Fibroblast of gingiva (primary cell): ENCODE measurements at regions not wholly inside any gene's neighbourhood (a gene's known extent, or its start where the extent isn't known, plus 50 kb on each side); places are given as distances from the start of the nearest gene placed in this dataset.

Source experiments
- DNase-seq: peaks from one replicate; pipeline ENCODE4 v3.0.0-alpha.2; 2011; ENCODE audit warnings: low read depth

- no peak for DNase-seq
These were observed 68.4 kb upstream of the DLK1 start for GRCh38 chr14:100658181-100658886.

DNA sequence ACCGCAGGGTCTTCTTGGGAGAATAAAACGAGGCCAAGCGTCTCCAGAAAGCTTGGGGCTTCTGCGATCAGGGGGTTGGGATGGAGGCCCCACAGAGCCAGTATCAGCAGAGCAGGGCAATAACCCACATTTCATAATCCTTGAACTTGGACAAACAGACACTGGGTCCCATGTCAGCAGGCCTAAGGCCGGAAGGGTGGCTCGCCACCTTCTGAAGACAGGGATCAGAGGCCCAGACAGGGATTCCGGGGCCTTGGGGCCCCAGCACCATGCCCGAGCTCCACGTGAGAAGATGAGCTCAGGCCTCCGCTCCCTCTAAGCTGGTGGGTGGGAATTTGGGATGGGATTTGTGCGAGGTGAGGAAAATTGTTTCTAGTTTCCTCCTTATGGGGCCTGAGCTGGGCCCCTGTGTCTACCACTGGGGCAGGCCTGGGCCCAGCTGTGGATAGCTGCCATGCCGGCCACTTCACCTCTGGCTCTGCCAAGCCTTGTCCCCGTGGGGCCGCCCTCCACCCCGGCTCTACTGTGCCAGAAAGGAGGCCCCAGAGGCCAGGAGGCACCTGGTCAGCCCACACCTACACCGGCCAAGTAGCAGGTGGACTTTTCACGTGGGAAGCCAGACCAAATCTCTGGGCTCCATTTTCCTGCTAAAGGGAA, 67.2 kb upstream of the DLK1 start:
- DNase-seq = no peak

DNA sequence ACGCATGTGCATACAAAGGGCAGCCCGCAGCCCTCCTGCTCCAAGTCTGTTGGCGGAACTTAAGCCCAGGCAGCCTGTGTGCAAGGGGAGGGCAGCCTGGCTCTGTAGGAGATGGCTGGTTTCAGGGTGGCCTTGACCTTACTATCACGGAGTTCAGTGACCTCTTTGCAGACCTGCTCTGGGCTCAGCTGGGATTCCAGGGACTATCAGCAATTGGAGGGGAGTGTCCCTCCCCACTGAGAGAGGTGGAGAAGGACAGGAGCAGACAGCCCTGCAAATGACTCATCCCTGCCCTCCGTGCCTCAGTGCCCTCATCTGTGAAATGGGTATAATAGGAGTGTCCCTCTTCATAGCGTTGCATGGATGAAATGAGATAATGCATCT, 66.2 kb upstream of the DLK1 start:
- DNase-seq = no peak

DNA sequence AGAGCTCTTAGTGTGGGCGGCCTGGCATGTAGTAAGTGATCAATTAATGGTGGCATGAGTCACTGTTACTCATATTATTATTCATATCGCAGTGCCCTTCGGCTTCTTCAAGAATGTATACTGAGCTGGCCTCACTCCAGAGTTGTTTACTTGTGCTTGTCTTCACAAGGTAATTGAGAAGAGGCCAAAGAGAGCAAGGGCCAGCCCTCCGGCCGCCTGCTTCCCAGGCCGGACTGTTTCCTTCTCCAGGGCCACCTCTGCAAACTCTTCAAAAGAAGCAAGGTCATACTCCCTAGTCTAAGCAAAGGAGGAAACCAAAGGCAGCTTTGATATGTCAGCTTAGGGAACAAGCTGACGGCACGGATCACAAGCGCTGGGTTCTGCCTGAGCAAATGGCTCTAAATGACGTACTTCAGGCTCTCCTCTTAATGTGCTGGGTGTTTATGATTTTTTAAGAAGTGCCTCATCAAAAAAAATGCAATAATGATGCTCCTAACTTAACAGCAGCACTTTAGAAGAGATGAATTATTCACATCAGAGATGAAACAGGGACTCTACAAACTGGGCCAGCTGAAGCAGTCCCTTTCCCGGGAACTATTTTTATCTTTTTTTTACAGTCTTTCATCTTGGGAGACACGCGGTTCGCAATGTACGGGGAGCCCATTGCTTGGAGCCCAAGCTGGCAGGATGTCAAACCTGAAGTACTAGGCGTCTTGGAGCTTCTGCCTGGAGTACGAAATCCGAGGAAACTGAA, 65.6 kb upstream of the DLK1 start:
- DNase-seq = no peak

DNA sequence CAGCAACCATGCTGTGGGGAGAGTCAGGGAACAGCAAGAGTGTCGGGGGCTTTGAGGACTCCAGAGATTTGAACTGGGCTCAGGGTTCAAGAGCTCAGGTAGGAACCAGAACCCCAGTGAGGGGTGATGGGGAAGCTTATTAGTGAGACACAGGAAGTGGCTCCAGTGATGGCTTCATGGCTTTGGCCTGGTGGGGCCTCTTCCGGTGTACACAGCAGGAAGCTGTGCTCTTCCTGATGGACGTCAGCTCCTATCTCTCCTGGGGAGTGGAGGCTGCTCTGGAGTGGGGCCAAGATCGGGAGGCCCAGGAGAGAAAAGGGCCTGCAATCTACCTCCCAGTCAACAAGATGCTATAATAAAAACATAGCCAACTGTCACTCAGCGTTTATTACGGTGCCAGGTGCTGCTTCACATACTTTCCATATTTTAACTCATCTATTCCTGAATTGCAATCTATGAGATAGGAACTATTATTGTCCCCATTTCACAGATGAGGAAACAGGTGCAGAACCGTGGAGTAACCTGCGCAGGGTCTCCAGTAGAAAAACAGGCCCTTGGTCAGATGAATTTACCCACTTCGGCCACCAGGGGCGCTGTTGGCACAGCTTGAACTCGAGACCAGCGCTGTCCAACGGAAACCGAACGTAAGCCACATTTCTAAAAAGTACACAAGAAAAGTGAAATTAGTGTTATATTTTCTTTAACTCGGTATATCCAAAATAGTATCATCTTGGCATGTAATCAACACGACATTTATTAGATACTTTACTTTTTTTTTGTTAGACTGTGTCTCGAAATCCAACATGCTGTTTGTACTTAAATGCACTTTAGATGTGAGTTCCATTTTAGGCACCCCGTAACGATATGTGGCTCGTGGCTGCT, 63.6 kb upstream of the DLK1 start:
- DNase-seq = peak; percentile 36

GRCh38 chr14:100663761-100664052, 63.0 kb upstream of the DLK1 start:
- DNase-seq = no peak

DNA sequence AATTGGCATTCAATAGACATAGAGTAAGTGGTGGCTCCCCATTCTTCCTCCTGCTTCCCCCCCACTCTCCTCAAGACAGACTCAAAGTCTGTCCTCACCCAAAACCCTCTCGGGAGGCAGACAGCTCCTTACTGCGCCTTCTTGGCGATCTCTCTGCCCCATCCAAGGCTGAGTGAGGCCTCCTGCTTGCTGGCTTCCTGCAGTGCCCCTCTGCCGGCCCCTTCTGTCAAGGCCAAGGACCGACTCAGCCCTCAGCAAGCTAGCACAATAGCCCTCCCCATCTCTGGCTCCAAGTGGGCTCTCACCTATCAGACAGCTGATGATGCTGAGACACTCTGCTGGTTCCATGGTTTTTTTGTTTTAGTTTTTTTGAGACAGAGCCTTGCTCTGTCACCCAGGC, 62.5 kb upstream of the DLK1 start:
- DNase-seq = no peak

DNA sequence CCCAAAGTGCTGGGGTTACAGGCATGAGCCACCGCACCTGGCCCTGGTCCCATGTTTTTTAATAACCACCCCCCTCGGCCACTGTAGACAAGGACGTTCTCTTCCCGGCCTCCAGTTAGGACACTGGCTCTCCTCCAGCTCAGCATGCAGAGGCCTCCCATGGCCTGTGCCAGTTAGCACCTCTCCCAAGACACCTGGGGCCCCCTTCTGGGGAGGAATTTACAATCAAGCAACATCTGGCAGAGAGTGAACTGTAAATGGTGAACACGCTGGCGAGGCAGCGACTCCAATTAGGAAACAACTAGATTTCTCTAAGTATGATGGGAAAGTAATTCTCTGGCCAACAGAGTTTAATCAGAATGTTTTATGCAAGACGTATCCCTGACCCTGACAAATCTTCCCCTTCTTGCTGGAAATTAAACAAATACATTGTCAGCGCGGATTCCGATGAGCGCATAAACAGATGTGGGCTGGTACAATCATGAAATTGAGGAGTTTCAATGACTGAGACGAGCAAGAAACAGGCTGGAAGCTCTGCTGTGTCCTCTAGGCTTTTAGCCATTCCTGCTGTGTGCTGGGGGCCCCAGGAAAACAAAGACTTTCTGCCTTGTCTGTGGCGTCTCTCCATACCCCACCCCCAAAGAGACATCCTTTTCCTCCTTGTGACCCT, 61.7 kb upstream of the DLK1 start:
- DNase-seq = peak; percentile 82

DNA sequence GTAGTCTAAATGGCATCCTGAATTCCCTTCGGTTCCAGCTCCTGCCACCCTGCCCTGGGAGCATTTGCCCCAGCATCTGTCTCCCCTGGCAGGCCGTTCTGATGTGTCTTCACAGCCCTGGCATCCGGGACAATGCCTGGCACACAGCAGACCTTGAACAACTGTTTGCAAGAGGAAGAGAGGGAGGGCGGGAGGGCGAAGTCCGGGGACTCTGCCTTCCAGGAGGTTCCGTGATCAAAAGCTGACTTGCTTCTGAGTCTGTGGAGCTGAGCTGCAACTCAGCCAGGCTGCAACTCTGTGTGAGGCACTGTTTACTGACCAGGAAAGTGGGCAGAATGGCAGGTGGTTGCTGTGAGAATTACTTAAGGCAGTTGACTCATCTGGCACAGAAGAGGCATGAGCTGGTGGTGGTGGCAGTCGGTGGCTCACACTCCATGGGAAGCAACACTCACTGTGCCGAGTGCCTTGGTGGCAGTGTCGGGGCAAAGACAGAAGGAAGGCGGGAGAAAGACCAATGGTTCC, 61.1 kb upstream of the DLK1 start:
- peak; percentile 46 for DNase-seq

- no peak for DNase-seq
These were observed 60.3 kb upstream of the DLK1 start for GRCh38 chr14:100666403-100666802.

- DNase-seq = no peak
These were observed 59.8 kb upstream of the DLK1 start for GRCh38 chr14:100666851-100667250.

- DNase-seq = no peak
These were observed 59.0 kb upstream of the DLK1 start for GRCh38 chr14:100667656-100668055.

DNA sequence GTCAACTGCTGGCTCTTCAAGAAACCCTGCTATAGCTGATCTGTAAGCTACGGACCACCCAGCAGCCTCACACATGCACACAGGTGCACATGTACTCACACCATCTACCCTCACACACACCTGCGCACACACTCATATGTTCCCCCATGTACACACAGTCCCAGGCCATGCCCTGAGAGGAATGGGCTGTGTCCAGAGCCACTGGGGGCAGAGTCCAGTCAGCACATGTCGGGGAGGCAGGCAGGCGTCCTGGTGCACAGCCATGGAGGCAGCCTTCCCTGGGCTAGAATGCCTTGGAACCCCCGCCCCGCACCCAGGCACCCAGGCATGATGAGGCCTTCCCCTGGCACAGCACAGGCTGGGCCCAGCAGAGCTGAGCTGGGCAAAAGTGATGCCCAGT, 58.3 kb upstream of the DLK1 start:
- no peak for DNase-seq

DNA sequence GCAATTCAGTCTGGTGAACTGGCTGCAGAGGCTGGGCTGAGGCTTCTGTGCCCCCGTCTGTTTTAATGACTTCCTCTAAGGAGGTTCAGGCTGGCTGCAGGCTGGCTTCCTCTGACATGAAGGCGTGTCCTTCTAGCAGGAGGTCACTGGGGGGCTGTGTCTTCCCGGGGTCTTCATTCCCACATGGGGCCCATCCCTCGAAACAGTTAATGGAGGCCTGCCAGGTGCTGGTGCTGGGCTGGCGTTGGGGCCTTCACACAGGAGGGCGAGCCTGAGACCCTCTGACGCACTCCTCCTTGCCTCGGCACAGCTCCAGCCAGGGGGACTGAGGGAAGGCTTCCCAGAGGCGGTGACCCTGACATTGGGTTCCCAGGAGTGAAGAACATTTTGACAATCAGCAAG, 57.7 kb upstream of the DLK1 start:
- no peak for DNase-seq

DNA sequence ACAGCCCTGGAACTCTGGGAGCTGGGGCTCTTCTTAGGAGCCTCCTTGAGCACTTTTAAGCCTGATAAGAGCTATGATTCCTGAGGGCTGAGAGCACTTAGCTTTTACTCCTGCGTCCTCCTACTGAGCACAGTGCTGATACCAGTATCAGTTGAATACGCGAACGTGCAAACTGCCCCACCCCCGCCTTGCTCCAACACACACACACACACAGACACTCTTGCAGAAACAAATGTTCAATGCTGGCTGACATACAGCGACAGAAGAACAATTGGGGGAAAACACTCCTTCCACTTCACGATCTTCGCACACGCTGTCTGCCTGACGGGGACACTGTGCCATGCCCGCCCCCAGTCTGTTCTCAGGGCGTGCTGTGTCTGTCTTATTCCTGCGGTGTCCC, 57.2 kb upstream of the DLK1 start:
- no peak for DNase-seq

GRCh38 chr14:100670017-100670752, 56.5 kb upstream of the DLK1 start:
- DNase-seq = no peak

GRCh38 chr14:100670753-100671049, 56.0 kb upstream of the DLK1 start:
- DNase-seq = no peak

DNA sequence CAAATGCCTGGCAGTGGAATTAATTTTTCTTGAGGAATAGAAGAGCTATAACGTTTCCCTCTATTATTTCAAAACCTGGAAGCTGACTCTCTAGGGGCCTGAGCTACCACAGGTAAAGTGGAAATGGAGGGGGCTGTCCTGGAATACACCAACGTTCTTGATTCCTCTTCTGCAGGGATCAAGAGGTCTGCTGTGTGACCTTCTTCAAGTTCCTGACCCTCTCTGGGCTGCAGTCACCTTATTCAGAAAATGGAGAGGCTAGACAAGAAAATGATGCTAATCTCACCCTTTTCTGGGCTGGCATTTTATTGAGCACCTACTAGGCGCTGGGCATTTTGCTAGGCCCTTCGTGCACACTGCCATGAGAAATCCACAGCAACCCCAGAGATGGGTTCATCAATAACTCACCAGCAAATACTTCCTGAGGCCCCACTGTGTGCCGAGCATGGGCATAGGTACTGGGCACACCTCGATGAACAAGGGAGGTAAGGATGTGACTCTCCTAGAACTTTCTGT, 55.2 kb upstream of the DLK1 start:
- no peak for DNase-seq

DNA sequence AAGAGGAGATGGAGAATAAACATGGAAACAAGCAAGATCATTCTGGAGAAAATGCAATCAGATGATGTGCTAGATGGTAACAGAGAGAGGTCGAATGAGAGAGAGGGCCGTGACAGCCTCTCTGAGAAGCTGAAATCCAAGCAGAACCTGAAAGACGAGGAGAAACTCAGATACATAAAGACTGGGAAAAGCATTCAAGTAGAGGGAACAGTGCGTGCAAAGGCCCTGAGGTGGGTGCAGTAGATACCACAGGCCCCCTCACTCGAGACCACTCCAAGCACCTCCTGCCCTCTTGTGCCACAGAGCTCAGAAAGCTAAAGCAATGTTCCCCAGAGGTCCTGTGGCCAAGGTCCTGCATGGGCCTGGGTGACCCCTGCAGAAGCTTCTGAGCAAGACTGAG, 54.8 kb upstream of the DLK1 start:
- DNase-seq = no peak

GRCh38 chr14:100673085-100673806, 53.4 kb upstream of the DLK1 start:
- DNase-seq = no peak
